HG03196 (cell line): ENCODE measurements at regions not wholly inside any gene's neighbourhood (a gene's known extent, or its start where the extent isn't known, plus 50 kb on each side); places are given as distances from the start of the nearest gene placed in this dataset.

Source experiments
- ATAC-seq: cut with Tn5 transposase; IDR thresholded peaks from one replicate; pipeline ENCODE4 v1.9.1; 2021; ENCODE audit not compliant: unreplicated experiment

DNA sequence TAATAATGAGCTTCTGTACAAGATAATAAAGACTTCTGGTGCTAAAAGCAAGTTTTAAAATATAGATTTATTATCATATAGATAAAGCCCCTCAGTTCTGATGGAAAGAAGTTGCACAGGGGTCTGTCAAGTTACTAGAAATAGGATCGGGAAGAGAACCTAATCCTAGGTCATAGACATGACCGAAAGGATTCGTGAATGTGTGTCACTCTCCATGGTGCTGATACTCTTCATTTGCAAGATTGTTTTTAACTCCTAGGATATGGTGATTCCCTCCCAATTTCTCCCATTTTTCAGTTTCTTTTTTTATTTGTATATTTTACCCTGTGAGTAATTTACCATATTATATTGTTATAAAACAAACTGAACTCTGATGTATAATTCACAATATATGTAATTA lies 58.9 kb upstream of the CTNNA2 start:
- ATAC-seq, result no peak

DNA sequence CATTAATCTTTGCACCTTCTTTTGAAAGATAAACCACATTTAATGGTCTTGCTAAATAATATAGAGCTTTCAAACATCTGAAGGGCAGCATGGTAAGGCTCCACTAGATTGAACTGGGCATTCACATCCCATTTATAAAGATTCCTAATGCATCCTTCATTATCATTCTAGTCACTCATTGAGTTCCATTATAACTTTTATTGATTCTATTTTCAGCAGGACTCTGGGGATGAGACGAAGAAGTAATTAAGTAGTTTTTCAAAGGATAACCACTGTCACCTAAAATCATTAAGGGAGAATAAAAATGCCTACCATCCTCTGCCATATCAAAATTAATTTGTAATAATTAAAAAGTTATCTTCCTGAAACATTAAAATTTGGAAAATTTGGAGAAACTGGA lies 60.2 kb upstream of the CTNNA2 start:
- no peak for ATAC-seq

DNA sequence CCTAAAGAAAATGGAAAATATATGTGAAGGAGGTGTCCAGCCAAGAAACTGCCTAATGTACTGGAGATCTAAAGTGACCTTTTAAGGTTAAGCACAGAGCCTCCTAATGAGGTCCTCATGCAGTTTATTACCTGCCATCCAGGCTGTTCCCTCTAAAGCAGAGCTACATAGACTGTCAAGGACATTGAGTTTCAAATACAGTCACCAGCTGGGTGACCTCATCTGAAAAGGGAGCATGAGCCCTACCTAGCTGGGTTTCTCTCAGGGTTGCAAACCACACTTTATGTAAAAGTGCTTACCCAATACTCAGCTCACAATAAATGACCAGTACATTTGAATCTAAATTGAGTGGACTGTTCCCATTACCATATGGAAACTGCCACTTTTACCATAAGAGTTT lies 65.4 kb upstream of the CTNNA2 start:
- ATAC-seq, result no peak

DNA sequence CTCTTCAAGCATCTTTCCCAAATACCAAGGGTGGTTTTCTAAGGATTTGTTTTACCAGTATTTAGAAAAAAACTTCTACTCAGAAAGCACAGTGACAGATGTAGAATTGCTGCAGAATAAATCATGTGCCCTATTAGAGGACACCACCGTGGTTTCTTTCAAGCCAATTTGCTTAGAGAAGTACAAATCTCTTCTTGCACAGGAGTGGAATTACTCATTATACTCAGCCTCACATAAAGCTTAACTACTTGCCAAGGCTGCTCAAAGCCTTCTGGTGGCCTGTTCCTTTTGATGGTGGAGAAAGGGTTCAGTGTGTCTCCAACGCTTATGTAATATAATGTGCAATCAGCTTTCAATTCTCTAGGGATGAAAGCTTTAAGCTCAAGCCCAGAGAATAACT lies 66.5 kb upstream of the CTNNA2 start:
- no peak for ATAC-seq

DNA sequence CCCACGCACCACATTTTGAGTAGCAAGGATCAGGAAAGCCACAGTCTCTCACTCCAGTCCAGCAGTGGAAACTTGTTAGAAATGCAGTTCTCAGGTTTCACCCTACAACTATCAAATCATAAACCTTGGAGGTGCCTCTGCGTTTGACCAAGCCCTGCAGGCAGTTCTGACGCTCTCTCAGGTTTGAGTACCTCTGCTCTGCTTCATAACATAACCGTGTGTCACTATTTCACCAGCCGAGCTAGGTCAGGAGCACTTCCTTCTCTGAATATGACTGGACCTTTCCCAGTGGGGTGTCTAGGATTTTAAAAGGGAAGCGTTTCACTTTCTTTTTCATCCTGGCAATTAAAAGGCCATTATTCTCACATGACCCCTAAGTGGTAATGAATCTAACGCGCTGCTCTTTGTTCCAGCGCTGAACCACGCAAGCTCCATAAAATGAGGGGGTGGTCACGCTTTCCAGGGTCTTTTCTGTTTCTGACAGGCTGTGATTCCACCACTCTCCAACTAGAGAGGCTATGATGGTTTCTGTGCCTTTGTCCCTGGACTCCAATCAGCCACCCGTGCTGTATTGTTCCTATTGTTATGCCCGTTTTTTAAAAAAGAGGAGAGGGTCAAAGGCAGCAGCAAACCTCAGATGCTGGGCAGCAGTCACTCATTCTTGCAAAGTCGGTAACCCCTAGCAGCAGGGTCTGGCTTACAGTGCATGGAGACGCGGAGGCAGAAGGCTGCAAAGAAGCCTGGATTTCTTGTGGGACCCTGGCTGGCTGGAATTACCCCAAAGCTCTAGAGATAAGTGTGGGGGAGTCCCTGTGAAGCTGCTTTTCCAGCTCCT lies 75.2 kb upstream of the CTNNA2 start:
- ATAC-seq, result no peak

DNA sequence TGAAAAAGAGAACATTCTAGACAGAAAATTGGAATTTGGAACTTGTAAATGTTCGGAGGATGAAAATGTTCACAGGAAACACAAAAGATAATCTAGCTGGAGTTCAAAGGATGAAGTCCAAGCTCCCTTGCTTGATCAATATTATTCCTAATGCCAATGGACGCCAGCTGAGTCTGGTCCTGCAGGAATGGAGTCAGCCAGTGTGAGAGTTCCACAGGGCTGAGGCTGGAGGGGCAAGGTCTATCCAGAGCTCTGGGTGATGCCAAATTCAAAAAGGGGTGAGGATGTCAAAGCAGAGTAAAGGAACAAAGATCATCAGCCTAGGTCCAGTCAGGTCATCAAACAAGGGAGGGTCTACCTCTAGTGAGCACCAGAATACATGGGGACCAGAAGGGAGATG lies 78.5 kb upstream of the CTNNA2 start:
- ATAC-seq, result no peak

DNA sequence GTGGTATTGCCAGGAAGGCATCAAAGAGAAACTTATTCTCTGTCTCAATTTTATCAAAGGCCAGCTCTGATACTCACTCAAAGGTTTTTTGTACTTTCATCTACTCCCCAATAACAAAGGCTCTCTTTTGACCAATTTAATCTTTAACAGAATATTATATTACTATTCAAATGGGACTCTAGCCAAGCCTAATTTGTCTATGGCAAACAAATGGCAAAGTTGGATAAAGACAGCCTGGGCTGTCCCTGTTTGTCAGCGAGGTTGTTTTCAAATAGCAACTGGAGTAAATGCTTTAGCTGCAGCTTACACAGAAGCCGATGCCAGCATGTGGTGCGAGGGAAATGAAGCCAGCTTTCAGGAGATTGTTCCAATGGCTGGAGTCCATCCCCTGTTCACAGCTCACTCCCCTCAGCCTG lies 80.1 kb upstream of the CTNNA2 start:
- no peak for ATAC-seq

DNA sequence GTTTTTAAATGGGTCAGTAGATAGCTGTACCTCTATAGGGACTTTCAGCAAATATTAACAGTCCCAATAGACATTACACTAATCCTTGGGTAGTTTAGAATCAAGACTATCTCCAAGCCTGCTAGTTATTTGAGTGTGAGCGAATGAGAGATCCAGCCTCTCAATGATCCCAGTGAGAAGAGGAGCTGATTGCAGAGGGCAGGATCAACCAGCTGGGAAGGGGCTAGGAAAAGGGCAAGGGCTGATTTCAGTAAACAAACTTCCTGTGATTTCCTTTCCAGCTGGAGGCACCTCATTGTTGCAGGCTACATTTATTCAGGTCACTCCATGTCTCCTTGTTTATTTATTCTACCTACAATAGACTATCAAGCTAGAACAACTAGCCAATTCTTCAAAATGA lies 84.1 kb upstream of the CTNNA2 start:
- ATAC-seq, result no peak

DNA sequence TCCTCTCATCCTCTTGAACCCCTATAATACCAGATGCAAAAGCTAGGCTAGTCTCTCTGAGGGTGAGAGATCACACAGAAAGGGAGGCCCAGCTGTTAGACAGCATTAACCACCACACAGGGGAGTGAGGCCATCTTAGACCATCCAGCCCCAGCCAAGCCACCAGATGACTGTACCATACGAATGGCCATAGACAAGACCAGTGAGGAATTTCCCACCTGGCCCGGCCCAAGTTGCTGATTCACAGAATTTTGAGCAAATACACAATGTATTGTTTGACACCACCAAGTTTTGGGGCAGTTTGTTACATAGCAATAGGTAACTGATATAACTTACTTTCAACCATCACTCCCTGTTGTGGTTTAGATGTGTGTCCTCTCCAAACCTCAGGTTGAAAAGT lies 98.2 kb upstream of the CTNNA2 start:
- ATAC-seq, result no peak

DNA sequence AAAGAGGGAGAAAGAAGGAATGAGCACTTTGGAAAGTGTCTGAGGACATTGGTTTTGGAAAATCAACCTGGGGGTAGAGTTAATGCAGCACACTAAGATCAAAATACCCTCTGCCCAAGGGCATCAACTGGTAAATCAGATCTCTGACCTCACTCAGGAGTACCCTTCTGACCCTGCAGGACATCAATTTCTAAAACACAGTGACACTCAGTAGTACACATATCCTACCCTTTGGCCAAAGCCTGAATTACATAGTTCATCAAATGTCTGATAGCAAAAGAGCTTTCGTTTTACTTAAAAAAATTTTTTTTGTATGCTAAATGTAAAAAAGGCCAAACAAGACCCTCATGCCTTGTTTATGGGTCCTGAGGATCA lies 118.4 kb upstream of the CTNNA2 start:
- ATAC-seq, result no peak

DNA sequence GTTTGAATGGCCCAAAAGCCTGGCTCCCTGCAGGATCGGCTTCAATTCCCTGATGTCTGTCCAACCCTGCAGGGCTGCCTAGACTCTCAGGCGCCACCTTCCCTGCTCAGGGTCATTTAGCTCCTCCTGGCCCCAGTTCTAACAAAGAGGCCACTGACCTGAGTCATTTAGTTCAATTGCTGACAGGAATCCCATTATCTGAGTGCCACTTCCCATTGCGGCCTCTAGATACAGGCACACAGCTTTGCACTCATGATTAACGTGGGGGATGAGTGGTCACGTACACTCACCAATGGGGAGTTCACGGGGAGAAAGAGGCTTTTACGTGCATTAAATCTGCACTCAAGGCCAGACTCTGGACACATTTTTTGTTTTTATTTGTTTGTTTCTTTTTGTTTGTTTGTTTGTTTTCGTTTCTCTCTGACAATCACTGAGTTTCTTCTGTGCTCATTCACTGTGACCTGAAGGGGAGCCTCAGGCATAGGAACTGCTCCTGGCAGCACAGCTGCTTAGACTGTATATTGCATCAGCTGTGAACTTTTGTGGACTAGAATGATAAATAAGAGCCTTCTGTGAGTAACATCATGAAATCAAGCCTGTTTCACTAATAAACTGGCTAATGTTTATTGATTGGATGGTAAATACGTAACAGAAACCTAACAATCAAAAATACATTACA lies 118.9 kb upstream of the CTNNA2 start:
- no peak for ATAC-seq

DNA sequence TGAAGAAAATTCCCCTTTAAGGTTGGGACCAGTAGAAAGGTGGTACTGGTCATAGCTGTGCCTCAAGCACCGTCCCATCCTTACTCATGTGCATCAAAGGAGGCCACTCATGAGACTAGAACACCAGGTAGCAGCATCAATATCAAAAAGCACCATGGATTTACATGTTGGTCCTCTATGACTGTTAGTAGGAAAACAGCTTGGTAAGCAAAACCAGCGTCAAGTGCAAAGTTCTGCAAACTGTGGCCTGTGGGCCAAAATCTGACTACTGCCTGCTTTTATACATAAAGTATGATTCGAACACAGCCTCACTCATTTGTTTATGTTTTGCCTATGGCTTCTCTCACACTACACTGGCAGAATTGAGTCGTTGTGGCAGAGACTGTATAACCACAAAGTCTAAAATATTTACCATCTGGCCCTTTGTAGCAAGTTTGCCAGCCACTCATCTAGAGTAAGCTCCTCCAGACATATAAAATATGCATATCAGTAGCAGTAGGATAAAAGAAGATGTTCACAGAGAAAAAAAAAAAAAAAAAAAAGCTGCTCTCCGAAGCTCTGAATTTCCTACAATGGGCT lies 119.7 kb upstream of the CTNNA2 start:
- no peak for ATAC-seq

DNA sequence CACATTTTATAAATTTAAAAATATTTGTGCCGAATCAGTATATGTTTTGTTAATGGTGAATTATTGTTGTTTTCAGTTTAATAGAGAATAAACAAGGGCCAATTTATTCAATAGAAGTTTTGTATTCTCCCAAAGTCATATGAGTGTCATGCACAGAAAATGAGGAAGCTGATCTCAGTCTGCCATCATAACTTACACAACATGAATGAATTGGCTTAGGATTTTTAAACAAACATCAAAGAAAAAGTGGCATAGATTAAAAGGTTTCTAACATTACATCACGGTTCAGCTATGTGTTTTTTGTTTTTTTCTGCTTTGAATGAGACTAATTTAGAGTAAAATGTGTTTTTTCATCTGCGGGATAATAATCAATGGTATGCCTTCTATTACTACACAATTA lies 123.4 kb upstream of the CTNNA2 start:
- ATAC-seq, result no peak

DNA sequence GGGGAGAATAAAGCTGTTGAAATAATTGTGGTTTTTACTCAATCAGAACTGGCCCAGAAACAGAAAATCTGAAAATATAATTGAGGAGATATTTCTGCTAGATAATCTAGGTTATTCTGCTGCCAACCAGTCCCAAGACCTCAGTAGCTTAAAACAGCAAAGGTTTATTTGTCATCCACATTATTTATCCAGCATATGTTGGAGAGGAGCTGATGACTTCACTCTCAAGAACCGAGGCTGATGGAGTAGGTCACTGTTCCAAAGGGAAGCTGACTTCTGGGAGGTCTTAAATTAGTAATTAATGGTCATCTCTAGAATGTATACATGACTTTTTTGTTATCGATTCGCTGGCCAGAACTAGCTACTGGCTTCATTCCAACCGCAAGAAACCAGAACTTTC lies 124.8 kb upstream of the CTNNA2 start:
- ATAC-seq, result no peak

DNA sequence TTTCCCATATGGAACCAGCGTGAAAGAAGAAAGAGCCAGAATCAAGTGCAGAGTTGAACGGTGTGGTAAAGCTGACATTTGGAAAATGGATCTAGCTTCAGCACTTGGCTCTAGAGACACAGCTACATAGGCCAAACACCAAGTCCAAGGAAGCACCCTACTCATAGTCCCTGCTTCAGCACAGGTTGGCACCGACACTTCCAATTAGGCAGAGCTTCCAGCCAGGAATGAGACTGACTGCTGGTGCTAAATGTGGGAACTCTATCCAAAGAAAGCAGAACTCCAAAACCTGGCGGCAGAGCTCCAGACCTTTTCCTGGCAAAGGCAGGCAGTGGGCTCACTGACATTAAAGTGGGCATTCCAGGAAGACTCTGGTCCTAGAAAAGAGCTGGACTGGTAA lies 125.4 kb upstream of the CTNNA2 start:
- no peak for ATAC-seq

DNA sequence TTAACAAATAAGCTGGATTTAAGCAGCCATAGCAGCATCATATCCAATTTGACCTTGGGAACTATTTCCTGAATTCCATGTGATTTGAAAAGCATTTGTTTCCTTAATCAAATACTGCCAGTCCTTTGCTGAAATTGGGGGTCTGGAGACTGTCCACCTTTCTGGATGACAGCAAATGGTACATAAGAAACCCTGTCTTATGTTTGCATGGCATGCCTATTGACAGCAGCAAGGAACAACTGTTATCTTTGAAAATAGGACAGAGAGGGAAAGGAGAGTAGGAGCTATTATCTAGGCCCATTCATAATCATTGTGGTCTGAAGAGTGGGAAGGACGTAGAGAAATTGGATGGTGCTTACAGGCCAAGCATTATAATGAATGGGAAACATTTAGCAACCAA lies 129.2 kb upstream of the CTNNA2 start:
- ATAC-seq, result no peak

DNA sequence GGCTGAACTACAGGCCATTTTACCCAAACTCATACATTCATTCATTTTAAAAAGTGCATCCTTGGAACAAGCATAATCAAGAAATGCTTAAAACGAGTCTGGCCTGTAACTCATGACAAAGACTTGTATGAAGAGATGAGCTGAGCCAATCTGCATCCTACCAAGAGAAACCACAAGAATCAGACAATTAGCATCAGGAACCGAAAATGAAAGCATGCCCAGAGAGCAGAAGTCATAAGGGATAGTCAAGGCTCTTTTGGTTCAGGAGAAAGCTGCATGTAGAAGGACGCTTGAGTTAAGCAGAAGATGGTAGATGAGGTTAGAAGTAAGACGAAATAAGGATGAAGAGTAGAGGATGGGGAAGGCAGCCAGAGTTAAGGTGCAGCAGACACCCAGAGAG lies 137.0 kb upstream of the CTNNA2 start:
- no peak for ATAC-seq

DNA sequence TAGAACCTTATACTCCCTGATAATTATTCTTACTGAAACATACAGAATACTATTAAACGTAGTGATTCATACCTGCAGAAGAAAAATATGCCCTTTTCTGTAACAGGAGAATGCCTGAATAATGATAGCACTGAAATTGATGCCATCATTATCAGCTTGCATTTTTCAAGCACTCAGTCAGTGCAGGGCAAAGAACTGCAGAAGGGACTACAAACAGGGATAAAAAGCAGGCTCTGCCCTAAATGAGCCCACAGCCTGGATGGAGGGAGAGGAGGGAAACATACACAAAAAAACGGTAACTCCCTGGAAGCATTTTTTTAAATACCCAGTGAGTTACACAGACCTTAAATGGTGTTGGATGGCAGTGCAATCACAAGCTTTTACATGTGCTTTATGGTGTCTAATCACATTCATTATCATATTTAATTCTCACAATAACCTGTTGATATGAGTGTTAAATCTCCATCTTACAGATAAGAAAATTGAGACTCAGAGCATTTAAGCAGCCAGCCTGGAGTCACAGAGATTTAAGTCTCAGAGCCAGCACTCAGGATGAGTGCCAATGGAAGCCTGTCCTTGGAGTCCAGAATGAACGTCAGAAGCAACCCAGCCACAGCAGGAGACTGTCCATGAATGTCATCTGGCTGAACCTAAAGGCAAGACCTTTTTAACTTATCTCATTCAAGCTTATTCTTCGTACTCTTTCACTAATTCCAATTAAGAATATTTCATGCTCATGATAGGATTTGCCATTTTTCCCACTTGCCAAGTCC lies 139.3 kb upstream of the CTNNA2 start:
- ATAC-seq, result no peak

DNA sequence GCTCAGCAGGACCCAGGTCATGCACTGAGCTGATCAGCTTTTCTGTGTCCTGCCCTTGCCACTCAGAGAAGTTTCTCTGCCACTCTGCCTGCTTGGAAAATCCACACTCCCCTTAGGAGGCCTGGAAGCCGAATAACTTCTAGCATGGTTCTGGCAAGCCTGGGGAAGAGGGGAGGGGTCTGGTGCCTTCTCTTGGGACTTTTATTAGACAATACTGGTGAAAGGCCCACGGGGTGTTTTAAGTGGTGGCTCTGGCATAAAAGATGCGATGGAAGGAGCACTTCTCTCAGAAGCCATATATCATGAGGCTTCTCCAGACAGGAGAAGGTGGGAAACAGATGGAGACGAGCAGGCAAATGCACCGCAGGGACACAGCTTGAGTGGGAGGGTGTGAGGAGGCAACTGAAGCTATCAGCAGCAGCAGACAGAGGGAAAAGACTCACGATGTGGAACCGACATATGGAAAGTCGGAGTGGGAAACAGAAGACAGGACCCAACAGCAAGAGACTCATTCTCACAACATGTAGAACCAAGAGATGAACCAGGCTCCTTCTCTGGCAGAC lies 141.8 kb upstream of the CTNNA2 start:
- ATAC-seq, result no peak

DNA sequence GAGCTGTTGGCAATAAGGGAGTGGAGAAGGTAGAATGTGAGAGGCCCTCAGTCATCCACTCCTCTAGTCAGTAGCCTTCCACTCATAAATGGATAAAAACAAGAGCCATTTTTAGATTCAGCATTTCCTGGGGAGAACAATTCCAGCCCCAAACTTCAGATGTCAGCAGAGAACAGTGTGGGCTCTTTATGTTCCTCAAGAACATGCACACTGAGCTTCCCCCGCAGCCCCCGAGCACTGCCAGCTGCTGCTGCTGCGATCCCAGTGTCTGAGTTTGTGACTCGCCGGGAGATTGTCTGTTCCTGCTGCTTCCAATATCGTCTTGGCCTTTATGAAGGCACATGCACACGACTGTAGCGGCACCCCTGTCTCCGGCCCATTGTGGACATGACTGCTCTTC lies 143.7 kb upstream of the CTNNA2 start:
- ATAC-seq, result no peak

DNA sequence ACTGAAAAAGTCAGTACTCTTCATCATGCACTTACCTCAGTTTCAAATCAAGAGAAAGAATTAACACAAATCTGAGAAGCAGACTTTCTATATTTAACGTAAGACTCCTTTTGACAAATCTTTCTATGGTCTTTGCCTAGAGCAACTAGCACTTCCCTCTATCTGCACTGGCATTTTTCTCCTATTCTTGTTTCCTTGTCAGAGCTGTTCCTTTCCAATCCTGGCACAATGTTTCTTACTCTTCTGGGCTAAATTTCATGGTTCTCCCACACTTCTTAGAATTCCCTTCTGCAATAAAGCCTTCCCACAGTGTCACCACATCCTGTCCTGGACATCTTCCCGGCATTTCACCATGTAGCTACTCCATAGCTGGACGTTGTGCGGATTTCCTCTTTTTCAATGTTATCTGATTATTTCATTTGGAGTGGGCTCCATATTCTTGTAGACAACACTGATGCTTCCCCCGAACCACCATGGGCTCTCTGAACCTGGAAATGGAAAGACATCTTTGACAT lies 144.7 kb upstream of the CTNNA2 start:
- no peak for ATAC-seq
